A549 (cell line): ENCODE measurements at regions not wholly inside any gene's neighbourhood (a gene's known extent, or its start where the extent isn't known, plus 50 kb on each side); places are given as distances from the start of the nearest gene placed in this dataset.

ENCODE experiments used
- CTCF ChIP-seq: fragments of >200 bp; sonication (Bioruptor Twin); formaldehyde crosslinking; IDR thresholded peaks from 3 replicates; pipeline ENCODE4 v1.5.1; 2016
- EP300 ChIP-seq, 2 experiments: fragments of >200 bp; sonication (Bioruptor Twin); formaldehyde crosslinking; IDR thresholded peaks; 2 replicates in 1 of 2; 3 replicates in 1 of 2; pipeline ENCODE4 v1.6.1; 2016 to 2017
- HEYL ChIP-seq: fragments of 250-450 bp; sonication (Bioruptor Pico); IDR thresholded peaks from 2 replicates; pipeline ENCODE4 v1.8.0; 2021; ENCODE audit warnings: mild to moderate bottlenecking, moderate library complexity
- JUN ChIP-seq, 2 experiments: fragments of >200 bp; sonication (Bioruptor Twin); formaldehyde crosslinking; IDR thresholded peaks; 2 replicates in 1 of 2; 3 replicates in 1 of 2; pipeline ENCODE4 v1.6.1; 2016 to 2017
- KDM5A ChIP-seq: fragments of 200-600 bp; sonication (generic); IDR thresholded peaks from 2 replicates; pipeline ENCODE4 v1.6.1; 2016; ENCODE audit warnings: antibody characterized with exemption, mild to moderate bottlenecking
- MAFK ChIP-seq: fragments of 450-650 bp; IDR thresholded peaks from 2 replicates; pipeline ENCODE4 v1.6.1; 2014; ENCODE audit not compliant: partially characterized antibody

GRCh38 chr6:168182366-168182765 is 103.4 kb upstream of the FRMD1 start:
- TF ChIP-seq CTCF (no peak), HEYL (no peak), KDM5A (no peak), EP300 (IDR thresholded peaks at IDR 0.05) (no peak), MAFK (no peak), JUN (IDR thresholded peaks at IDR 0.05) (no peak)
